ENCODE measurements at regions not wholly inside any gene's neighbourhood (a gene's known extent, or its start where the extent isn't known, plus 50 kb on each side); places are given as distances from the start of the nearest gene placed in this dataset.

DNA sequence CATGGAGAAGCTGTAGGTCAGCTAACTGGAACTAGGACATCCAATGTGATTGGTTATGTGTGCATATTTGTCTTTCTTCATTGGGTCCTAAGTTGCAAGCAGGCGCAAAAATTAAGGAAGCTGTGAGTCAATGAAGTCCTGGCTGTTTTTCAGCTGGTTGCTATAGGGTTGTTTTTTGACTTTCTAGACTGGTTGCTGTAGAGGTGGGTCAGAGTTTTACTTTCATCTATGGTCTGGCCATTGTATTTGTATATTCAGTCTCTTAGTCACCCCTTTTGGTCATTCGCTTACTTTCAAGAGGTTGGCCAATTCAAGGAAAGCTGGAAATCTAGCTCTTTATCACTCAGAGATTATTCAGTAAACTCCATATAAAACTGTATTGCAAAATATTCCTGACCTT is 62.0 kb upstream of the AMZ2 start:
- DNase-seq: no peak

GRCh38 chr17:68190495-68190894 is 57.3 kb upstream of the AMZ2 start:
- DNase-seq: no peak

GRCh38 chr17:68195667-68196393 is 52.0 kb upstream of the AMZ2 start:
- no peak for DNase-seq

- DNase-seq: no peak
These were observed 51.3 kb upstream of the AMZ2 start for GRCh38 chr17:68196394-68197090.

DNA sequence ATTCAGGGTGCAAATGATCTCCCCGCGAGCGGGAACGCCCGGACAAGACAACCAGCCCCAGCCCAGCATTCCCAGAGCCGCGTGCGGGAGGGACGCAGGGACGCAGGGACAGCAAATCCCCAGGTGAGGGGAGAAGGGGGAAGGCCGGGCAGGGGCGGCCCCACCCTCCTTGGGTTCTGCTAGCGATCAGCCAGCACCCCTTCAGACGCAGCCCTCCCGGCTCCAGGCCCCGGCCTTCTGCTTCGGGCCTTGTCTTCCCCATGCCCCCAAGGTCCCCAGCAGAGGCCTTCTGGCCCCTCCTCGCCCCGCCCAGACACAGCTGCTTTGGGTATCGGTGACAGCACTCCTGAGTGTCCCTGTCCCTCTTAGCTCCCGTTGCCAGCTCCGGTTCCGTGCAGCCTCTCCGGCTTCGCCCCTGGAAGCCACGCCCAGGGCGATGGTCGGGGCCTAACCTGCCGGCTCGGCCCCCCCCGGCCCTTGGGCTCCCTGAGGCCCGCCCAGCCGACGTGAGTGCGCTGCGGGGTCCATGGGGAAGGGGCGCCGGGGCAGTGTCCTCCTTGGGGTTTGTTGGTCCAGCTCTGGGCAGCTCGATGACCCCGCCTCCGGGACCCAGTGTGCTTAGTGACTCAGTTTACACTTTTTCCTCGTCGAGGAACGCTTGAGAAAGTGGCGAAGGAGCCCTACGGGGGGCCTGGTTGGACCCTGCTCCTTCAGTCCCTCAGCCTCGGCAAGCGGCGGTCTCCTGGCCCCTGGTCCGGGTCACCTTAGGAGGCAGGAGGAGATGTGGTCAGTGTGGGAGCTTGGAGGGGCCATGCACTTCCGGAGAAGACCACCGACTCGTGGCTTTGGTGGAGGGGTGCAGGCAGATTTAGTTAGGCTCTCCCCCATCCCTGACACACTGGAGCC is 50.5 kb upstream of the AMZ2 start:
- no peak for DNase-seq

DNA sequence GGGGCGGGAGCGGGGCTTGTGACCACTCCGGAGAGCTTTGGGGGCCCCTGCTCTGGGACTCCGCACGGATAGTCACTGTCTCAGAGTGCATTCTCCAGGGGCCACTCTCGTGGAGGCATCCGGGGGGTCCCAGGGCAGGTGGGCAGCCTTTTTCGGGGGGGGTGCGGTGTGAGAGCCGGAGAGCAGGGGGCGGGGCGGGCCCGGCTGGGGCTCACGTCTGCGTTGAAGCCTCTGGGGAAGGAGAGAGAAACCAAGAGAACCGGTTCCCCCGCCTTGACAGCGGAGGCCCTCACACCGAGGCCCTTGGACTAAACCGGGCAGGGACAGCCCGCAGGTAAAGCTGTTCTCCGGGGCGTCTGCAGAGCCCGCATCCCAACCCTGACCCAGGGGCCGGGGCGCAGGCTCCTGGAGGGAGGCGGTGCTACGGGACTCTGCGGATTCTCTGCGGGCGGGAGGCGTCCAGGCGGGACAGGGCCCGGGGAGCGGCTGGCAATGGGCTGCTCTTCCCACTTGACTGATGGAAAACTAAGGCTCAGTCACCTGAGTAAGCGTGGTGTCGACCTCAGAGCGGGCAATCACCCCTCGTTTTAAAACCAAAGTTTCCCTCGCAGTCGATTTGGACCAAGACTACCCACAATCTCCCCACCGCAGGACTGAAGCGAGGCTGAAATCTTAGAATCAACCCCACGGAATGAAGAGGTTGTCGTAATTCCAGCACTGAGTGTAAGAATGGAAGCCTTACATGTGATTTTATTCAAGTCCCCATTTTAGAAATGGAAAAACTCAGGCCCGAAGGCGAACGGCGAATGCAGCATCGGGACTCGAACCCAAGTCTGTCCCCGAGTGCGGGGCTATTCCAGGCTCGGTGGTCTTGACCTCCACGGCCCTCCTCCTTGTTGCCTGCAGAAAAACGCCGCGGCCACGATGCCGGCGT is 49.6 kb upstream of the AMZ2 start:
- no peak for DNase-seq
